HL-60 (cell line): ENCODE measurements at regions not wholly inside any gene's neighbourhood (a gene's known extent, or its start where the extent isn't known, plus 50 kb on each side); places are given as distances from the start of the nearest gene placed in this dataset.

Experiments
- CTCF ChIP-seq: IDR thresholded peaks from one replicate; pipeline ENCODE4 v1.5.1; 2011; ENCODE audit warnings: low read length, control low read depth, inconsistent platforms; ENCODE audit not compliant: insufficient read depth
- POLR2AphosphoS5 ChIP-seq: IDR thresholded peaks from 2 replicates; pipeline ENCODE4 v1.6.1; 2012; ENCODE audit warnings: low read depth
- TF ChIP-seq, protein P1 (sequence below): IDR thresholded peaks from 2 replicates; pipeline ENCODE4 v1.6.1; 2012; ENCODE audit warnings: low read depth; ENCODE audit not compliant: insufficient replicate concordance

GRCh38 chr12:25769082-25769945 lies 189.2 kb upstream of the RASSF8 start:
- TF ChIP-seq, protein P1, sequence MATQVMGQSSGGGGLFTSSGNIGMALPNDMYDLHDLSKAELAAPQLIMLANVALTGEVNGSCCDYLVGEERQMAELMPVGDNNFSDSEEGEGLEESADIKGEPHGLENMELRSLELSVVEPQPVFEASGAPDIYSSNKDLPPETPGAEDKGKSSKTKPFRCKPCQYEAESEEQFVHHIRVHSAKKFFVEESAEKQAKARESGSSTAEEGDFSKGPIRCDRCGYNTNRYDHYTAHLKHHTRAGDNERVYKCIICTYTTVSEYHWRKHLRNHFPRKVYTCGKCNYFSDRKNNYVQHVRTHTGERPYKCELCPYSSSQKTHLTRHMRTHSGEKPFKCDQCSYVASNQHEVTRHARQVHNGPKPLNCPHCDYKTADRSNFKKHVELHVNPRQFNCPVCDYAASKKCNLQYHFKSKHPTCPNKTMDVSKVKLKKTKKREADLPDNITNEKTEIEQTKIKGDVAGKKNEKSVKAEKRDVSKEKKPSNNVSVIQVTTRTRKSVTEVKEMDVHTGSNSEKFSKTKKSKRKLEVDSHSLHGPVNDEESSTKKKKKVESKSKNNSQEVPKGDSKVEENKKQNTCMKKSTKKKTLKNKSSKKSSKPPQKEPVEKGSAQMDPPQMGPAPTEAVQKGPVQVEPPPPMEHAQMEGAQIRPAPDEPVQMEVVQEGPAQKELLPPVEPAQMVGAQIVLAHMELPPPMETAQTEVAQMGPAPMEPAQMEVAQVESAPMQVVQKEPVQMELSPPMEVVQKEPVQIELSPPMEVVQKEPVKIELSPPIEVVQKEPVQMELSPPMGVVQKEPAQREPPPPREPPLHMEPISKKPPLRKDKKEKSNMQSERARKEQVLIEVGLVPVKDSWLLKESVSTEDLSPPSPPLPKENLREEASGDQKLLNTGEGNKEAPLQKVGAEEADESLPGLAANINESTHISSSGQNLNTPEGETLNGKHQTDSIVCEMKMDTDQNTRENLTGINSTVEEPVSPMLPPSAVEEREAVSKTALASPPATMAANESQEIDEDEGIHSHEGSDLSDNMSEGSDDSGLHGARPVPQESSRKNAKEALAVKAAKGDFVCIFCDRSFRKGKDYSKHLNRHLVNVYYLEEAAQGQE, result no peak
- TF ChIP-seq CTCF (no peak), POLR2AphosphoS5 (no peak)
